ENCODE measurements at regions not wholly inside any gene's neighbourhood (a gene's known extent, or its start where the extent isn't known, plus 50 kb on each side); places are given as distances from the start of the nearest gene placed in this dataset.

DNA sequence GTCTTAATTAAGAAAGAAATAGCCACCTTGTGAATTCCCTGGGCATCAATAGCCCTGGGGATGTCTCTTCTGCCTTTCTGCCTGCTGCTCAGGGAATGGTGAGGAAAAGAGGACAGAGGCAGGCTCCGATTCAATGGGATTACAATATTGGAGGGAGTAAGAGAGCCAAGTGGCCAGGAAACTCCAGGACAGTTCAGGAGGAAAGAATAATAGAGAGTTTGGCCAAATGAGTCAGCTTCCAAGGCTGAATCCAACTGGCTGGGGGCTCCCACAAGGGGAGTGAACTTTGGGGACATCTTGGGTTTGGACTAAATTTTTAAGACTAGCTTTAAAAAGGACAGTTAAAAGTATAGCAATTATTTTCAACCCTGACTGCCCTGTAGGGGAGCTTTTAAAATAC, 235.8 kb upstream of the ASIC2 start:
- H3K36me3 ChIP-seq (ENCODE audit: control insufficient read depth in 2 of 2, insufficient read depth in 2 of 2, low read length in 1 of 2): no peaks in the 10 kb centered on the region
- BruUV-seq (replicated peaks): no TSS peak
- H3K27ac ChIP-seq (ENCODE audit: control insufficient read depth, insufficient read depth): no peak overlapping the region
- H3K4me3 ChIP-seq: no peak overlapping the region
- H3K9ac ChIP-seq (ENCODE audit: control insufficient read depth, insufficient read depth, low read length): no peak overlapping the region
- DNase-seq (ENCODE audit: low read depth, low spot score): no peak
- ChIA-PET POLR2A (no interaction called here), RAD21 (ENCODE audit: unreplicated experiment) (no interaction called here), CTCF (interaction anchor here (1.5 kb wide), 1 partner anchor 9 kb away, joined by 7 read pairs; no protein-coding TSS in a partner anchor), SMC1A (ENCODE audit: uncharacterized antibody, unreplicated experiment) (interaction anchor here (0.6 to 1.6 kb wide), 2 partner anchors 9 to 493 kb away, joined by 3 to 5 read pairs; no protein-coding TSS in a partner anchor)
- intact Hi-C loops (cut with micrococcal nuclease; ENCODE audit: unreplicated experiment) (no loop called here), in situ Hi-C loops (cut with MboI) (loop anchor here (10.0 kb wide), 1 partner anchor 226 kb away; no protein-coding TSS in a partner anchor)
- no peaks in the 10 kb centered on the region for H3K79me2 ChIP-seq (ENCODE audit: control insufficient read depth, insufficient read depth, low read length)
- H2AFZ ChIP-seq (ENCODE audit: control insufficient read depth, low read depth, low read length): no peak overlapping the region
- H3K4me2 ChIP-seq (ENCODE audit: control insufficient read depth, insufficient read depth): no peak overlapping the region
- H3K4me1 ChIP-seq (ENCODE audit: control insufficient read depth, insufficient read depth, low read length): no peaks in the 10 kb centered on the region
- peaks cover 0 to 4% of the 10 kb centered on the region in 2 experiments; a peak in 1 of 4 replicates for H3K27me3 ChIP-seq (replicated peaks in 1 of 2; ENCODE audit: control insufficient read depth in 2 of 2, insufficient read depth in 2 of 2, low read length in 1 of 2)
- H4K20me1 ChIP-seq (ENCODE audit: control insufficient read depth, insufficient read depth): no peaks in the 10 kb centered on the region
- H3K9me3 ChIP-seq (replicated peaks; ENCODE audit: control insufficient read depth, insufficient read depth, low read length): no peaks in the 10 kb centered on the region; the same call in 2 of the 3 replicates
- no peak for ATAC-seq
- WGBS (ENCODE audit: insufficient coverage, insufficient replicate concordance, low lambda C conversion rate, missing lambda C conversion rate): 0% methylated on average over 1 of the region's 1 CpG
- no peak for FAIRE-seq
- TF ChIP-seq IKZF1 (conservative IDR thresholded peaks at IDR 0.05) (no peak), KDM1A (IDR thresholded peaks at IDR 0.05; ENCODE audit: borderline replicate concordance) (no peak), RBBP5 (conservative IDR thresholded peaks at IDR 0.05) (no peak), NFXL1 (IDR thresholded peaks at IDR 0.05; ENCODE audit: borderline replicate concordance) (no peak), MLLT1 (IDR thresholded peaks at IDR 0.05) (no peak), ZNF24 (IDR thresholded peaks at IDR 0.05) (no peak), ASH2L (IDR thresholded peaks at IDR 0.05; ENCODE audit: borderline replicate concordance, low read depth) (no peak), CEBPZ (IDR thresholded peaks at IDR 0.05; ENCODE audit: low read depth, low read length) (no peak), NFYA (IDR thresholded peaks at IDR 0.05; ENCODE audit: borderline replicate concordance, low read depth, low read length) (no peak), PKNOX1 (IDR thresholded peaks at IDR 0.05) (no peak)
- TF ChIP-seq, protein P1, sequence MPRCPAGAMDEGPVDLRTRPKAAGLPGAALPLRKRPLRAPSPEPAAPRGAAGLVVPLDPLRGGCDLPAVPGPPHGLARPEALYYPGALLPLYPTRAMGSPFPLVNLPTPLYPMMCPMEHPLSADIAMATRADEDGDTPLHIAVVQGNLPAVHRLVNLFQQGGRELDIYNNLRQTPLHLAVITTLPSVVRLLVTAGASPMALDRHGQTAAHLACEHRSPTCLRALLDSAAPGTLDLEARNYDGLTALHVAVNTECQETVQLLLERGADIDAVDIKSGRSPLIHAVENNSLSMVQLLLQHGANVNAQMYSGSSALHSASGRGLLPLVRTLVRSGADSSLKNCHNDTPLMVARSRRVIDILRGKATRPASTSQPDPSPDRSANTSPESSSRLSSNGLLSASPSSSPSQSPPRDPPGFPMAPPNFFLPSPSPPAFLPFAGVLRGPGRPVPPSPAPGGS (IDR thresholded peaks at IDR 0.05; ENCODE audit: borderline replicate concordance, insufficient read depth, low read depth, low read length, poor library complexity, severe bottlenecking): no peak
- TF ChIP-seq, protein P2, sequence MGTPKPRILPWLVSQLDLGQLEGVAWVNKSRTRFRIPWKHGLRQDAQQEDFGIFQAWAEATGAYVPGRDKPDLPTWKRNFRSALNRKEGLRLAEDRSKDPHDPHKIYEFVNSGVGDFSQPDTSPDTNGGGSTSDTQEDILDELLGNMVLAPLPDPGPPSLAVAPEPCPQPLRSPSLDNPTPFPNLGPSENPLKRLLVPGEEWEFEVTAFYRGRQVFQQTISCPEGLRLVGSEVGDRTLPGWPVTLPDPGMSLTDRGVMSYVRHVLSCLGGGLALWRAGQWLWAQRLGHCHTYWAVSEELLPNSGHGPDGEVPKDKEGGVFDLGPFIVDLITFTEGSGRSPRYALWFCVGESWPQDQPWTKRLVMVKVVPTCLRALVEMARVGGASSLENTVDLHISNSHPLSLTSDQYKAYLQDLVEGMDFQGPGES (IDR thresholded peaks at IDR 0.05): no peak
- TF ChIP-seq, protein P3, sequence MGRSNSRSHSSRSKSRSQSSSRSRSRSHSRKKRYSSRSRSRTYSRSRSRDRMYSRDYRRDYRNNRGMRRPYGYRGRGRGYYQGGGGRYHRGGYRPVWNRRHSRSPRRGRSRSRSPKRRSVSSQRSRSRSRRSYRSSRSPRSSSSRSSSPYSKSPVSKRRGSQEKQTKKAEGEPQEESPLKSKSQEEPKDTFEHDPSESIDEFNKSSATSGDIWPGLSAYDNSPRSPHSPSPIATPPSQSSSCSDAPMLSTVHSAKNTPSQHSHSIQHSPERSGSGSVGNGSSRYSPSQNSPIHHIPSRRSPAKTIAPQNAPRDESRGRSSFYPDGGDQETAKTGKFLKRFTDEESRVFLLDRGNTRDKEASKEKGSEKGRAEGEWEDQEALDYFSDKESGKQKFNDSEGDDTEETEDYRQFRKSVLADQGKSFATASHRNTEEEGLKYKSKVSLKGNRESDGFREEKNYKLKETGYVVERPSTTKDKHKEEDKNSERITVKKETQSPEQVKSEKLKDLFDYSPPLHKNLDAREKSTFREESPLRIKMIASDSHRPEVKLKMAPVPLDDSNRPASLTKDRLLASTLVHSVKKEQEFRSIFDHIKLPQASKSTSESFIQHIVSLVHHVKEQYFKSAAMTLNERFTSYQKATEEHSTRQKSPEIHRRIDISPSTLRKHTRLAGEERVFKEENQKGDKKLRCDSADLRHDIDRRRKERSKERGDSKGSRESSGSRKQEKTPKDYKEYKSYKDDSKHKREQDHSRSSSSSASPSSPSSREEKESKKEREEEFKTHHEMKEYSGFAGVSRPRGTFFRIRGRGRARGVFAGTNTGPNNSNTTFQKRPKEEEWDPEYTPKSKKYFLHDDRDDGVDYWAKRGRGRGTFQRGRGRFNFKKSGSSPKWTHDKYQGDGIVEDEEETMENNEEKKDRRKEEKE (IDR thresholded peaks at IDR 0.05): no peak

All from GM12878 (cell line).